22Rv1 (cell line): ENCODE measurements at regions not wholly inside any gene's neighbourhood (a gene's known extent, or its start where the extent isn't known, plus 50 kb on each side); places are given as distances from the start of the nearest gene placed in this dataset.

Experiments
- ZFX ChIP-seq: fragments of 450-650 bp; IDR thresholded peaks from 2 replicates; pipeline ENCODE4 v1.6.1; 2017; ENCODE audit warnings: antibody characterized with exemption, borderline replicate concordance
- TF ChIP-seq, protein P1 (sequence below): fragments of 450-650 bp; IDR thresholded peaks from 2 replicates; pipeline ENCODE4 v1.5.1; 2017; ENCODE audit warnings: mild to moderate bottlenecking

DNA sequence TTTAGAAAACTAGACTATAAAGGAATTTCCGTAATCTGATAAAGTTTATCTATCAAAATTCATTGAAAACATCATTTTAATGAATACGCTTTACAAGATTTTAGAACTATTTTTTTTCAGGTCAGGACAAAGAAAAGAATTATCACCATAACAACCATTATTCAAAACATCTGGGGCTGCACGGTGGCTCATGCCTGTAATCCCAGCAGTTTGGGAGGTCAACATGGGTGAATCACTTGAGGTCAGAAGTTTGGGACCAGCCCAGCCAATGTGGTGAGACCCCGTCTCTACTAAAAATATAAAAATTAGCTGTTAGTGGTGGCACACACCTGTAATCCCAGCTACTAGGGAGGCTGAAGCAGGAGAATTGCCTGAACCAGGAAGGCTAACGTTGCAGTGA lies 260.4 kb downstream of the WNT5A start:
- TF ChIP-seq, protein P1, sequence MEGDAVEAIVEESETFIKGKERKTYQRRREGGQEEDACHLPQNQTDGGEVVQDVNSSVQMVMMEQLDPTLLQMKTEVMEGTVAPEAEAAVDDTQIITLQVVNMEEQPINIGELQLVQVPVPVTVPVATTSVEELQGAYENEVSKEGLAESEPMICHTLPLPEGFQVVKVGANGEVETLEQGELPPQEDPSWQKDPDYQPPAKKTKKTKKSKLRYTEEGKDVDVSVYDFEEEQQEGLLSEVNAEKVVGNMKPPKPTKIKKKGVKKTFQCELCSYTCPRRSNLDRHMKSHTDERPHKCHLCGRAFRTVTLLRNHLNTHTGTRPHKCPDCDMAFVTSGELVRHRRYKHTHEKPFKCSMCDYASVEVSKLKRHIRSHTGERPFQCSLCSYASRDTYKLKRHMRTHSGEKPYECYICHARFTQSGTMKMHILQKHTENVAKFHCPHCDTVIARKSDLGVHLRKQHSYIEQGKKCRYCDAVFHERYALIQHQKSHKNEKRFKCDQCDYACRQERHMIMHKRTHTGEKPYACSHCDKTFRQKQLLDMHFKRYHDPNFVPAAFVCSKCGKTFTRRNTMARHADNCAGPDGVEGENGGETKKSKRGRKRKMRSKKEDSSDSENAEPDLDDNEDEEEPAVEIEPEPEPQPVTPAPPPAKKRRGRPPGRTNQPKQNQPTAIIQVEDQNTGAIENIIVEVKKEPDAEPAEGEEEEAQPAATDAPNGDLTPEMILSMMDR: no peak
- no peak for TF ChIP-seq ZFX
